Panc1 (cell line): ENCODE measurements at regions not wholly inside any gene's neighbourhood (a gene's known extent, or its start where the extent isn't known, plus 50 kb on each side); places are given as distances from the start of the nearest gene placed in this dataset.

Source experiments
- POLR2AphosphoS5 ChIP-seq: IDR thresholded peaks from 2 replicates; pipeline ENCODE4 v1.6.1; 2012; ENCODE audit warnings: mild to moderate bottlenecking, low read depth, low read length, moderate library complexity
- SIN3A ChIP-seq: IDR thresholded peaks from 2 replicates; pipeline ENCODE4 v1.6.1; 2012; ENCODE audit warnings: low read depth, mild to moderate bottlenecking, low read length, moderate library complexity, borderline replicate concordance; ENCODE audit not compliant: insufficient read depth
- TCF7L2 ChIP-seq: IDR thresholded peaks from 2 replicates; pipeline ENCODE4 v1.6.1; 2011; ENCODE audit warnings: mild to moderate bottlenecking, low read depth, low read length, inconsistent platforms
- TF ChIP-seq, protein P1 (sequence below): fragments of 450-650 bp; IDR thresholded peaks from 2 replicates; pipeline ENCODE4 v1.5.1; 2017; ENCODE audit warnings: mild to moderate bottlenecking
- TF ChIP-seq, protein P2 (sequence below), 2 experiments: IDR thresholded peaks; 2 replicates each; pipeline ENCODE4 v1.6.1; 2011 to 2012; ENCODE audit warnings: low read depth in 2 of 2, control low read depth in 1 of 2, low read length in 1 of 2, mild to moderate bottlenecking in 1 of 2, moderate library complexity in 1 of 2; ENCODE audit not compliant: insufficient read depth in 1 of 2

DNA sequence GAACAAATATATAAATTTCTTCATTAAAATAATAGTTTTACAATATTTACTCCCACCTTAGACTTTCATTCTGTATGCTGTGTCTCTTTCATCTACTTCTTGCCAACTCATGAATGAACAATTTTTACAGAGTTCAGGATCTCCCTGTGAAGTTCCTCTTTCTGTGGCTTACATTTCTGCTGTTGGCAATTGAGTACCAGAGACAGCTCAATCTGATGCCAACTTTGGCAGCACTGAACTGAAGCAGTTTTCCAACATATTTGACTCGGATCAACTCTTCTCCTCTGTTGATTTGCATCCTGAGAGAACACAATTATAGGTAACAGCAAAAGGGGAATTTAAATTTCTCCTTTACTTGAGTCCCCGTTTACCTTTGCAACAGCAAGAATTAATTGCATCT lies 1262.2 kb downstream of the EFNA5 start:
- TF ChIP-seq POLR2AphosphoS5 (no peak), SIN3A (no peak), TCF7L2 (no peak)
- TF ChIP-seq, protein P1, sequence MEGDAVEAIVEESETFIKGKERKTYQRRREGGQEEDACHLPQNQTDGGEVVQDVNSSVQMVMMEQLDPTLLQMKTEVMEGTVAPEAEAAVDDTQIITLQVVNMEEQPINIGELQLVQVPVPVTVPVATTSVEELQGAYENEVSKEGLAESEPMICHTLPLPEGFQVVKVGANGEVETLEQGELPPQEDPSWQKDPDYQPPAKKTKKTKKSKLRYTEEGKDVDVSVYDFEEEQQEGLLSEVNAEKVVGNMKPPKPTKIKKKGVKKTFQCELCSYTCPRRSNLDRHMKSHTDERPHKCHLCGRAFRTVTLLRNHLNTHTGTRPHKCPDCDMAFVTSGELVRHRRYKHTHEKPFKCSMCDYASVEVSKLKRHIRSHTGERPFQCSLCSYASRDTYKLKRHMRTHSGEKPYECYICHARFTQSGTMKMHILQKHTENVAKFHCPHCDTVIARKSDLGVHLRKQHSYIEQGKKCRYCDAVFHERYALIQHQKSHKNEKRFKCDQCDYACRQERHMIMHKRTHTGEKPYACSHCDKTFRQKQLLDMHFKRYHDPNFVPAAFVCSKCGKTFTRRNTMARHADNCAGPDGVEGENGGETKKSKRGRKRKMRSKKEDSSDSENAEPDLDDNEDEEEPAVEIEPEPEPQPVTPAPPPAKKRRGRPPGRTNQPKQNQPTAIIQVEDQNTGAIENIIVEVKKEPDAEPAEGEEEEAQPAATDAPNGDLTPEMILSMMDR: no peak
- TF ChIP-seq, protein P2, sequence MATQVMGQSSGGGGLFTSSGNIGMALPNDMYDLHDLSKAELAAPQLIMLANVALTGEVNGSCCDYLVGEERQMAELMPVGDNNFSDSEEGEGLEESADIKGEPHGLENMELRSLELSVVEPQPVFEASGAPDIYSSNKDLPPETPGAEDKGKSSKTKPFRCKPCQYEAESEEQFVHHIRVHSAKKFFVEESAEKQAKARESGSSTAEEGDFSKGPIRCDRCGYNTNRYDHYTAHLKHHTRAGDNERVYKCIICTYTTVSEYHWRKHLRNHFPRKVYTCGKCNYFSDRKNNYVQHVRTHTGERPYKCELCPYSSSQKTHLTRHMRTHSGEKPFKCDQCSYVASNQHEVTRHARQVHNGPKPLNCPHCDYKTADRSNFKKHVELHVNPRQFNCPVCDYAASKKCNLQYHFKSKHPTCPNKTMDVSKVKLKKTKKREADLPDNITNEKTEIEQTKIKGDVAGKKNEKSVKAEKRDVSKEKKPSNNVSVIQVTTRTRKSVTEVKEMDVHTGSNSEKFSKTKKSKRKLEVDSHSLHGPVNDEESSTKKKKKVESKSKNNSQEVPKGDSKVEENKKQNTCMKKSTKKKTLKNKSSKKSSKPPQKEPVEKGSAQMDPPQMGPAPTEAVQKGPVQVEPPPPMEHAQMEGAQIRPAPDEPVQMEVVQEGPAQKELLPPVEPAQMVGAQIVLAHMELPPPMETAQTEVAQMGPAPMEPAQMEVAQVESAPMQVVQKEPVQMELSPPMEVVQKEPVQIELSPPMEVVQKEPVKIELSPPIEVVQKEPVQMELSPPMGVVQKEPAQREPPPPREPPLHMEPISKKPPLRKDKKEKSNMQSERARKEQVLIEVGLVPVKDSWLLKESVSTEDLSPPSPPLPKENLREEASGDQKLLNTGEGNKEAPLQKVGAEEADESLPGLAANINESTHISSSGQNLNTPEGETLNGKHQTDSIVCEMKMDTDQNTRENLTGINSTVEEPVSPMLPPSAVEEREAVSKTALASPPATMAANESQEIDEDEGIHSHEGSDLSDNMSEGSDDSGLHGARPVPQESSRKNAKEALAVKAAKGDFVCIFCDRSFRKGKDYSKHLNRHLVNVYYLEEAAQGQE (IDR thresholded peaks at IDR 0.05; ENCODE audit: insufficient read depth in 1 of 2, low read depth in 2 of 2, low read length in 1 of 2): no peak
